ENCODE measurements at regions not wholly inside any gene's neighbourhood (a gene's known extent, or its start where the extent isn't known, plus 50 kb on each side); places are given as distances from the start of the nearest gene placed in this dataset.
"Not testable (repeated sequence)": the region's sequence is repeated elsewhere in the genome, so short reads cannot be mapped to it uniquely, and the experiment has no call there.

DNA sequence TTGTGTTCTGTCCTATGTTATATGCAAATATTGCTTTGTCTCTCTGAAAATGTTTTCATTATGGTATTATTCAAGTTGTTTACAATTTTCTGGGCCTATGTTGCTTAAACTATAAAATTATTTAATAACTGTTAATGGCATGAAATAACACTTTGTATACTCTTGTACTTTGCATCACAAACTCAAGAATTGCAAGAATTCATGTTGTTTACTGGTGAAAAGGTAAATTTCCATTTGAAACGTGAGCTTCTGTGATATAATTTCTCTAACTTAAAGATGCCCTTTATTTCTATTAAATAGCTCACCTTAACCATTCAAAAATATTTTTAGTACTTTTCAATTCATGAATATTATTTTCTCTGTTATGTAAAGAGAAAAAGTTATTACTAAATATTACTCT lies 1504.2 kb downstream of the SUCLG1 start:
- Histone ChIP-seq H3K9me3 (replicated peaks) (no peaks in the 10 kb centered on the region), H3K4me3 (no peak overlapping the region), H3K4me1 (no peaks in the 10 kb centered on the region), H3K27me3 (ENCODE audit: low read depth) (no peaks in the 10 kb centered on the region), H3K27ac (replicated peaks) (no peak overlapping the region), H3K36me3 (no peaks in the 10 kb centered on the region)
- intact Hi-C loops (cut with micrococcal nuclease), result no loop called here
- no peak for TF ChIP-seq CTCF (IDR thresholded peaks at IDR 0.05; ENCODE audit: borderline replicate concordance)
- no peak for DNase-seq

DNA sequence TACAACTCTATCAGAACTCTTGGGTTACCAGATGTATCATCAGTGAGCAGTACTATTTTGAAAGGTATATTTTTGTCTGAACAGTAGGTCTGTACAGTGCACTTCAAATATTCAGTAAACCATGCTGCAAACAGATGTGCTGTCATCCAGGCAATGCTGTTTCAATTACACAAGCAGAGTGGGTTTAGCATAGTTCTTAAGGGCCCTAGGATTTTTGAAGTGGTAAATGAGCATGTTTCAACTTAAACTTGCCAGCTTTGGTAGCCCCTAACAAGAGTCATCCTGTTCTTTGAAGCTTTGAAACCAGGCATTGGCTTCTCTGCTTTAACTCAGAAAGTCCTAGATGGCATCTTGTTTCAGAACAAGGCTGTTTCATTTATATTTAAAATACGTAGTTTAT lies 1519.9 kb downstream of the SUCLG1 start:
- H3K4me3 ChIP-seq, result no peak overlapping the region
- no peaks in the 10 kb centered on the region for H3K9me3 ChIP-seq (replicated peaks)
- TF ChIP-seq CTCF (IDR thresholded peaks at IDR 0.05; ENCODE audit: borderline replicate concordance), result no peak
- no peaks in the 10 kb centered on the region for H3K4me1 ChIP-seq
- no peaks in the 10 kb centered on the region for H3K27me3 ChIP-seq (ENCODE audit: low read depth)
- H3K36me3 ChIP-seq, result no peaks in the 10 kb centered on the region
- intact Hi-C loops (cut with micrococcal nuclease), result no loop called here
- H3K27ac ChIP-seq (replicated peaks), result no peak overlapping the region
- DNase-seq, result no peak

DNA sequence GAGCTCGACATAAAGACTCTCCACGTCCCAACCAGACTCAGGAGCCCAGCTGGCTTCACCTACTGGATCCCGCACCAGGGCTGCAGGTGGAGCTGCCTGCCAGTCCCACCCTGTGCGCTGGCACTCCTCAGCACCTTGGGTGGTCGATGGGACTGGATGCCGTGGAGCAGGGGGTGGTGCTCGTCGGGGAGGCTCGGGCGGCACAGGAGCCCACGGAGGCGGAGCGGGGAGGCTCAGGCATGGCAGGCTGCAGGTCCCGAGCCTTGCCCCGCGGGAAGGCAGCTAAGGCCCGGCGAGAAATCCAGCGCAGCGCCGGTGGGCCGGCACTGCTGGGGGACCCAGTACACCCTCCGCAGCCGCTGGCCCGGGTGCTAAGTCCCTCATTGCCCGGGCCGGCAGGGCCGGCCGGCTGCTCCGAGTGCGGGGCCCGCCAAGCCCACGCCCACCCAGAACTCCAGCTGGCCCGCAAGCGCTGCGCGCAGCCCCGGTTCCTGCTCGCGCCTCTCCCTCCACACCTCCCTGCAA lies 1520.7 kb downstream of the SUCLG1 start:
- DNase-seq; H3K27me3 ChIP-seq (ENCODE audit: low read depth); H3K27ac ChIP-seq (replicated peaks); H3K36me3 ChIP-seq; intact Hi-C loops (cut with micrococcal nuclease); H3K4me3 ChIP-seq; H3K9me3 ChIP-seq (replicated peaks); H3K4me1 ChIP-seq: not testable (repeated sequence)

DNA sequence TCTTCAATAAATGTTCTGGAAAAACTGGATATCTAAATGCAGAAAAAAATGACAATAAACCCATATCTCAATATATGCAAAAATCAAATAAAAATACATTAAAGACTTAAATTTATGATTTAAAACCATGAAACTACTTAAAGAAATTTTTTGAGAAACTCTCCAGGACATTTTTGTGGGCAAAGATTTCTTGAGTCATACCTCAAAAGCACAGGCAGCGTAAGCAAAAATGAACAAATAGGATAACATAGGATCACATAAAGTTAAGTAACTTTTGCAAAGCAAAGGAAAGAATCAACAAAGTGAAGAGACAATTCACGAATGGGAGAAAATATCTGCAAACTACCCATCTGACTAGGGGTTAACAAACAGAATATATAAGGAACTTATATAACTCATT lies 1545.5 kb downstream of the SUCLG1 start:
- no peaks in the 10 kb centered on the region for H3K36me3 ChIP-seq
- TF ChIP-seq CTCF (IDR thresholded peaks at IDR 0.05; ENCODE audit: borderline replicate concordance), result no peak
- H3K4me1 ChIP-seq, result no peaks in the 10 kb centered on the region
- H3K4me3 ChIP-seq, result no peak overlapping the region
- H3K27me3 ChIP-seq (ENCODE audit: low read depth), result no peaks in the 10 kb centered on the region
- DNase-seq, result no peak
- peaks cover 14% of the 10 kb centered on the region for H3K9me3 ChIP-seq (replicated peaks)
- intact Hi-C loops (cut with micrococcal nuclease), result no loop called here
- H3K27ac ChIP-seq (replicated peaks), result no peak overlapping the region

GRCh38 chr2:82896117-82896516 lies 1563.0 kb downstream of the SUCLG1 start:
- intact Hi-C loops (cut with micrococcal nuclease), result no loop called here
- no peak for DNase-seq
- H3K9me3 ChIP-seq (replicated peaks), result no peaks in the 10 kb centered on the region
- H3K36me3 ChIP-seq, result no peaks in the 10 kb centered on the region
- H3K4me1 ChIP-seq, result no peaks in the 10 kb centered on the region
- H3K4me3 ChIP-seq, result no peak overlapping the region
- no peak for TF ChIP-seq CTCF (IDR thresholded peaks at IDR 0.05; ENCODE audit: borderline replicate concordance)
- no peaks in the 10 kb centered on the region for H3K27me3 ChIP-seq (ENCODE audit: low read depth)
- no peak overlapping the region for H3K27ac ChIP-seq (replicated peaks)

GRCh38 chr2:82893190-82893589 lies 1565.9 kb downstream of the SUCLG1 start:
- Histone ChIP-seq H3K36me3 (no peaks in the 10 kb centered on the region), H3K4me3 (no peak overlapping the region), H3K27me3 (ENCODE audit: low read depth) (no peaks in the 10 kb centered on the region), H3K27ac (replicated peaks) (no peak overlapping the region), H3K4me1 (no peaks in the 10 kb centered on the region), H3K9me3 (replicated peaks) (no peaks in the 10 kb centered on the region)
- TF ChIP-seq CTCF (IDR thresholded peaks at IDR 0.05; ENCODE audit: borderline replicate concordance), result no peak
- DNase-seq, result no peak
- intact Hi-C loops (cut with micrococcal nuclease), result no loop called here

Data from left ventricle myocardium inferior (tissue), 1 donor.